ENCODE measurements at regions not wholly inside any gene's neighbourhood (a gene's known extent, or its start where the extent isn't known, plus 50 kb on each side); places are given as distances from the start of the nearest gene placed in this dataset.

DNA sequence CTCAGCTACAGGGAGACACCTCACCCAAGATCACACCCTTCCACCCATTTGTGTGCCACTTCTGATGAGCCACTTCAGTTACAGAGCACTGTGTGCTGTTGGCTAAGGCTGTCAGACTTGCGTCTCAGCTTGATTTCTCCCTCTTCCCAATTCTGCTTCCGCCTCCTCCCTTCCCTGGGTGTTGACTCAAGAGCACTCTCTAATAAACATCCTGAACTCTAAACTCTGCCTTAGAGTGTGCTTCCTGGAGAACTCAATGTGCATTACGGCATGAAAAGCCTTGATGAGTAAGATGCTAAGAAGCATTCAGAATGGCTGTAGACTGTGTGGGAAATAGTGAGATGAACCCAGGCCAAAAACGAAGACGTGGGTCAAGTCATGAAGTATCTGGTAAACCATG lies 54.9 kb upstream of the S1PR1 start:
- Histone ChIP-seq H4K20me1 (ENCODE audit: insufficient read depth, low read length) (no peaks in the 10 kb centered on the region), H3K9ac (ENCODE audit: low read depth, low read length) (no peak overlapping the region), H3K4me2 (ENCODE audit: insufficient read depth, low read length) (no peak overlapping the region), H3K4me1 (ENCODE audit: insufficient read depth, low read length) (peaks cover 28% of the 10 kb centered on the region), H3K27ac (ENCODE audit: low read length) (no peak overlapping the region), H3K9me3 (ENCODE audit: insufficient read depth, low read length, severe bottlenecking) (no peaks in the 10 kb centered on the region), H2AFZ (ENCODE audit: low read depth, low read length) (peak overlapping the region; percentile 33; the same call in 1 of the 2 replicates), H3K4me3 (ENCODE audit: low read depth in 1 of 2, low read length in 2 of 2) (no peak overlapping the region), H3K36me3 (ENCODE audit: insufficient read depth, low read length) (no peaks in the 10 kb centered on the region), H3K27me3 (ENCODE audit: insufficient read depth, low read length, poor library complexity) (no peaks in the 10 kb centered on the region), H3K79me2 (ENCODE audit: insufficient read depth, low read length) (no peaks in the 10 kb centered on the region)
- TF ChIP-seq CTCF (IDR thresholded peaks at IDR 0.05; ENCODE audit: borderline replicate concordance, extremely low read depth, low read length, poor library complexity, severe bottlenecking), result no peak
- TF ChIP-seq EZH2 (IDR thresholded peaks at IDR 0.05; ENCODE audit: borderline replicate concordance, low read depth, low read length, severe bottlenecking), result no peak
- ATAC-seq (ENCODE audit: insufficient read depth, low read depth), result no peak
- DNase-seq, result no peak

DNA sequence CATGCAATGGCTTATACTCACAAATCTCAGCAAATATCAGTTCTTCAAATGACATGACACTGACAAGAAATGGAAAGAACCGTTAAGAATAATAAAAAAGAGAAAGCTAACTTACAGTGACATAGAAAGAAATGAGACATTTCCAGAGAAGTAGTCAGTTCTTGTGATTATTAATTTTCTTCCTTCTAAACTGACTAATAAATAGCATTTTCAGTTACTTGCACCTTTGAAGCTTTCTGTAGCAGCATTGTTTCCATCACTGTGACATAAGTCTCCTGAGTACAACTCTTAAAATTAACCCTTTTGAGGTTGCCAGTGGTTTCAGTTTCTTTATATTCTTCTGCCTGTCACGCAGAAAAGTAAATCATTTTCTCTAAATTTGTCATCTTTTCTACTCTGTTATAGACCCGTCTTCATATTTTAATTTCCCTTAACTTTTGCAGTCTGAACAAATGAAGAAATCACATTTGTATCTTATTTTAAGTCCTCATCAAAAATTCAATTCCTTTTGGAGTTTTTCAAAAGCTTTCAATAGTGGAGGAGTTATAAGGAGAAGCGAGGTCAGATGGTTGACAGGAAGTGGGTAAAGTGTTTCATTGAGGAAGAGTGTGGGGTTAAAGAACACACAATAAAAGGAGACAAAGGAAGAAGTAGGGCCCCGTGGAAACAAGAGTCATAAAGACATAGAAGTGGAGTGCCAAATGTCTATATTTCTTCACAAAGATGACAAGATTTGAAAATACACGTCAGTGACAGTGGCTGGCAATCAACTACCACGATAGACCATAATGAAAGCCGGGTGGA lies 57.9 kb upstream of the S1PR1 start:
- Histone ChIP-seq H4K20me1 (ENCODE audit: insufficient read depth, low read length) (no peaks in the 10 kb centered on the region), H3K27ac (ENCODE audit: low read length) (peak overlapping the region; percentile 99), H3K27me3 (ENCODE audit: insufficient read depth, low read length, poor library complexity) (no peaks in the 10 kb centered on the region), H3K79me2 (ENCODE audit: insufficient read depth, low read length) (no peaks in the 10 kb centered on the region), H3K4me2 (ENCODE audit: insufficient read depth, low read length) (peak overlapping the region; percentile 64), H3K4me3 (ENCODE audit: low read depth in 1 of 2, low read length in 2 of 2) (peak overlapping the region; percentile 18 to 54; a peak in 3 of 4 replicates), H3K9me3 (ENCODE audit: insufficient read depth, low read length, severe bottlenecking) (no peaks in the 10 kb centered on the region), H3K9ac (ENCODE audit: low read depth, low read length) (peak overlapping the region; percentile 56), H3K36me3 (ENCODE audit: insufficient read depth, low read length) (no peaks in the 10 kb centered on the region), H2AFZ (ENCODE audit: low read depth, low read length) (peak overlapping the region; percentile 89), H3K4me1 (ENCODE audit: insufficient read depth, low read length) (peaks cover 28% of the 10 kb centered on the region)
- ATAC-seq (ENCODE audit: insufficient read depth, low read depth) (peak; percentile 96), DNase-seq (peak; percentile 56)
- no peak for TF ChIP-seq CTCF (IDR thresholded peaks at IDR 0.05; ENCODE audit: borderline replicate concordance, extremely low read depth, low read length, poor library complexity, severe bottlenecking)
- TF ChIP-seq EZH2 (IDR thresholded peaks at IDR 0.05; ENCODE audit: borderline replicate concordance, low read depth, low read length, severe bottlenecking), result no peak

DNA sequence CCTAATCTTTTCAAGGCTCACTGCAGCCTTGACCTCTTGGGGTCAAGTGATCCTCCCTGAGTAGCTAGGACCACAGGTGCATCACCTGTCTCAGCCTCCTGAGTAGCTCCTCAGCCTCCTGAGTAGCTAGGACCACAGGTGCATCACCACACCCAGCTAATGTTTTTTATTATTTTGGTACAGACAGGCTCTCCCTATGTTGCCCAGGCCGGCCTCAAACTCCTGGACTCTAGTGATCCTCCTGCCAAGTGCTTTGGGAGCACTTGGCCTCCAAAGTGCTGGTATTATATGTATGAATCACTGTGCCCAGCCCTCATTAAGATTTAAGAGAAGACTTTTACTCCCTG lies 58.5 kb upstream of the S1PR1 start:
- Histone ChIP-seq H3K4me1 (ENCODE audit: insufficient read depth, low read length) (peaks cover 28% of the 10 kb centered on the region), H3K79me2 (ENCODE audit: insufficient read depth, low read length) (no peaks in the 10 kb centered on the region), H3K9ac (ENCODE audit: low read depth, low read length) (peak overlapping the region; percentile 56), H3K4me3 (ENCODE audit: low read depth in 1 of 2, low read length in 2 of 2) (peak overlapping the region in 1 of 2 experiments; percentile 54; a peak in 2 of 4 replicates), H3K36me3 (ENCODE audit: insufficient read depth, low read length) (no peaks in the 10 kb centered on the region), H3K4me2 (ENCODE audit: insufficient read depth, low read length) (peak overlapping the region; percentile 64), H3K27me3 (ENCODE audit: insufficient read depth, low read length, poor library complexity) (no peaks in the 10 kb centered on the region), H2AFZ (ENCODE audit: low read depth, low read length) (peak overlapping the region; percentile 89), H3K9me3 (ENCODE audit: insufficient read depth, low read length, severe bottlenecking) (no peaks in the 10 kb centered on the region), H3K27ac (ENCODE audit: low read length) (peak overlapping the region; percentile 99), H4K20me1 (ENCODE audit: insufficient read depth, low read length) (no peaks in the 10 kb centered on the region)
- TF ChIP-seq CTCF (IDR thresholded peaks at IDR 0.05; ENCODE audit: borderline replicate concordance, extremely low read depth, low read length, poor library complexity, severe bottlenecking) (no peak), EZH2 (IDR thresholded peaks at IDR 0.05; ENCODE audit: borderline replicate concordance, low read depth, low read length, severe bottlenecking) (no peak)
- DNase-seq (no peak), ATAC-seq (ENCODE audit: insufficient read depth, low read depth) (peak; percentile 6; the same call in 2 of the 3 replicates)

Measured in DND-41 (cell line).